ENCODE measurements at regions not wholly inside any gene's neighbourhood (a gene's known extent, or its start where the extent isn't known, plus 50 kb on each side); places are given as distances from the start of the nearest gene placed in this dataset.

DNA sequence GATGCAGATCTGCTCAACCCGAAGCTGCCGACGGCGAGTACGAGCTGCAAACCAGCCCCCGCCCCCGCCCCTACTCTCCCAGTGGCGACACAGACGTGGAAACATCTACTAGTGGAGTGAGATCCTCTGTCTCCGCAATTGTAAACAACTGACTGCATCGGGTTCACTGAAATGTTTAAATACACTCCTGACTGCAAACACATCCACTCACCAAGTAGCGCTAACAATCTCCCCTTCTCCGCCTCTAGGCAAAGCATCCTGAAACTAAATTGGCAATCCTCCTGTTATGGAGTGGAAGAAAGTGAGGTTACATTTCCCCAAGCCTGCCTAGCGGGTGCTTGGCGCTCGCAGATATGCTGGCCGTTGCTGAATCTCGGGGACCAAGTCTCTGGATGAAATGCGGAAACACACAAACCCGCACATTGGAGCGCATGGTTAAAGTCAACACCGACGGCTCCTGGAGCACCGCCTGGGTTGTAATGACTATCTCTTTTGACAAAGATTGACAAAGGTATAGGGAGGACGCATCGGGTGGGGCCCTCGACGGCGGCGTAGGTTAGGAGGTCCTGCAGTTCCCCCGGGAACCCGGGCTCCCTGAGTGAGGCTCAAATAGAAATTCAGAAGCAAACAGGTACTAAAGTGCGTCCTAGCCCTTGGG is 117.0 kb upstream of the TEX13C start:
- H3K36me3 ChIP-seq (replicated peaks in 1 of 2; ENCODE audit: control insufficient read depth in 1 of 2, insufficient read depth in 2 of 2, low read length in 2 of 2) = no peaks in the 10 kb centered on the region
- 20% methylated on average over 11 of the region's 33 CpGs for WGBS (ENCODE audit: low lambda C conversion rate)
- ChIA-PET CTCF (ENCODE audit: low intra/inter-chr PET ratio, low total read pairs) (no interaction called here), POLR2A (no interaction called here)
- H3K79me2 ChIP-seq (ENCODE audit: insufficient read depth, low read length) = no peaks in the 10 kb centered on the region
- BruUV-seq (replicated peaks) = no TSS peak
- in situ Hi-C loops (cut with HindIII; ENCODE audit: extremely low pct_ligation_motif_present, low pct_unique_long_range_greater_than_20kb) (no loop called here), intact Hi-C loops (cut with micrococcal nuclease; ENCODE audit: unreplicated experiment) (no loop called here)
- no peak overlapping the region for H2AFZ ChIP-seq (ENCODE audit: low read length)
- TF ChIP-seq REPIN1 (CRISPR knock-in tag; IDR thresholded peaks at IDR 0.05; ENCODE audit: borderline replicate concordance, low read depth) (no peak), ZNF557 (CRISPR knock-in tag; IDR thresholded peaks at IDR 0.05) (no peak), TBX3 (IDR thresholded peaks at IDR 0.05; ENCODE audit: borderline replicate concordance) (no peak), ZMYM3 (CRISPR knock-in tag; IDR thresholded peaks at IDR 0.05) (no peak), ZNF616 (CRISPR knock-in tag; IDR thresholded peaks at IDR 0.05; ENCODE audit: low read depth) (no peak), ZNF326 (CRISPR knock-in tag; IDR thresholded peaks at IDR 0.05; ENCODE audit: borderline replicate concordance) (no peak), ZBTB20 (CRISPR knock-in tag; IDR thresholded peaks at IDR 0.05; ENCODE audit: borderline replicate concordance, low read depth) (no peak)
- TF ChIP-seq, protein P1, sequence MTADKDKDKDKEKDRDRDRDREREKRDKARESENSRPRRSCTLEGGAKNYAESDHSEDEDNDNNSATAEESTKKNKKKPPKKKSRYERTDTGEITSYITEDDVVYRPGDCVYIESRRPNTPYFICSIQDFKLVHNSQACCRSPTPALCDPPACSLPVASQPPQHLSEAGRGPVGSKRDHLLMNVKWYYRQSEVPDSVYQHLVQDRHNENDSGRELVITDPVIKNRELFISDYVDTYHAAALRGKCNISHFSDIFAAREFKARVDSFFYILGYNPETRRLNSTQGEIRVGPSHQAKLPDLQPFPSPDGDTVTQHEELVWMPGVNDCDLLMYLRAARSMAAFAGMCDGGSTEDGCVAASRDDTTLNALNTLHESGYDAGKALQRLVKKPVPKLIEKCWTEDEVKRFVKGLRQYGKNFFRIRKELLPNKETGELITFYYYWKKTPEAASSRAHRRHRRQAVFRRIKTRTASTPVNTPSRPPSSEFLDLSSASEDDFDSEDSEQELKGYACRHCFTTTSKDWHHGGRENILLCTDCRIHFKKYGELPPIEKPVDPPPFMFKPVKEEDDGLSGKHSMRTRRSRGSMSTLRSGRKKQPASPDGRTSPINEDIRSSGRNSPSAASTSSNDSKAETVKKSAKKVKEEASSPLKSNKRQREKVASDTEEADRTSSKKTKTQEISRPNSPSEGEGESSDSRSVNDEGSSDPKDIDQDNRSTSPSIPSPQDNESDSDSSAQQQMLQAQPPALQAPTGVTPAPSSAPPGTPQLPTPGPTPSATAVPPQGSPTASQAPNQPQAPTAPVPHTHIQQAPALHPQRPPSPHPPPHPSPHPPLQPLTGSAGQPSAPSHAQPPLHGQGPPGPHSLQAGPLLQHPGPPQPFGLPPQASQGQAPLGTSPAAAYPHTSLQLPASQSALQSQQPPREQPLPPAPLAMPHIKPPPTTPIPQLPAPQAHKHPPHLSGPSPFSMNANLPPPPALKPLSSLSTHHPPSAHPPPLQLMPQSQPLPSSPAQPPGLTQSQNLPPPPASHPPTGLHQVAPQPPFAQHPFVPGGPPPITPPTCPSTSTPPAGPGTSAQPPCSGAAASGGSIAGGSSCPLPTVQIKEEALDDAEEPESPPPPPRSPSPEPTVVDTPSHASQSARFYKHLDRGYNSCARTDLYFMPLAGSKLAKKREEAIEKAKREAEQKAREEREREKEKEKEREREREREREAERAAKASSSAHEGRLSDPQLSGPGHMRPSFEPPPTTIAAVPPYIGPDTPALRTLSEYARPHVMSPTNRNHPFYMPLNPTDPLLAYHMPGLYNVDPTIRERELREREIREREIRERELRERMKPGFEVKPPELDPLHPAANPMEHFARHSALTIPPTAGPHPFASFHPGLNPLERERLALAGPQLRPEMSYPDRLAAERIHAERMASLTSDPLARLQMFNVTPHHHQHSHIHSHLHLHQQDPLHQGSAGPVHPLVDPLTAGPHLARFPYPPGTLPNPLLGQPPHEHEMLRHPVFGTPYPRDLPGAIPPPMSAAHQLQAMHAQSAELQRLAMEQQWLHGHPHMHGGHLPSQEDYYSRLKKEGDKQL (CRISPR knock-in tag; IDR thresholded peaks at IDR 0.05; ENCODE audit: low read depth) = no peak
- TF ChIP-seq, protein P2, sequence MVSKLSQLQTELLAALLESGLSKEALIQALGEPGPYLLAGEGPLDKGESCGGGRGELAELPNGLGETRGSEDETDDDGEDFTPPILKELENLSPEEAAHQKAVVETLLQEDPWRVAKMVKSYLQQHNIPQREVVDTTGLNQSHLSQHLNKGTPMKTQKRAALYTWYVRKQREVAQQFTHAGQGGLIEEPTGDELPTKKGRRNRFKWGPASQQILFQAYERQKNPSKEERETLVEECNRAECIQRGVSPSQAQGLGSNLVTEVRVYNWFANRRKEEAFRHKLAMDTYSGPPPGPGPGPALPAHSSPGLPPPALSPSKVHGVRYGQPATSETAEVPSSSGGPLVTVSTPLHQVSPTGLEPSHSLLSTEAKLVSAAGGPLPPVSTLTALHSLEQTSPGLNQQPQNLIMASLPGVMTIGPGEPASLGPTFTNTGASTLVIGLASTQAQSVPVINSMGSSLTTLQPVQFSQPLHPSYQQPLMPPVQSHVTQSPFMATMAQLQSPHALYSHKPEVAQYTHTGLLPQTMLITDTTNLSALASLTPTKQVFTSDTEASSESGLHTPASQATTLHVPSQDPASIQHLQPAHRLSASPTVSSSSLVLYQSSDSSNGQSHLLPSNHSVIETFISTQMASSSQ (IDR thresholded peaks at IDR 0.05; ENCODE audit: low read depth) = no peak
- TF ChIP-seq, protein P2 (CRISPR knock-in tag; IDR thresholded peaks at IDR 0.05; ENCODE audit: borderline replicate concordance) = no peak
- H3K4me2 ChIP-seq (ENCODE audit: low read depth, low read length) = no peak overlapping the region
- H3K9ac ChIP-seq (ENCODE audit: insufficient read depth, low read depth, low read length) = no peak overlapping the region
- DNase-seq (ENCODE audit: low spot score) (no peak), ATAC-seq (no peak), FAIRE-seq (no peak)
- peaks cover 0 to 4% of the 10 kb centered on the region in 2 experiments; a peak in 2 of 5 replicates for H3K27me3 ChIP-seq (ENCODE audit: control insufficient read depth in 1 of 2, insufficient read depth in 2 of 2, low read length in 2 of 2)
- no peaks in the 10 kb centered on the region for H4K20me1 ChIP-seq (ENCODE audit: insufficient read depth, low read length)
- H3K4me1 ChIP-seq (ENCODE audit: insufficient read depth, low read length) = no peaks in the 10 kb centered on the region
- no peaks in the 10 kb centered on the region for H3K9me3 ChIP-seq (ENCODE audit: low read length)
- H3K27ac ChIP-seq (ENCODE audit: extremely low read length, insufficient read depth, low read length) = no peak overlapping the region
- H3K4me3 ChIP-seq (replicated peaks in 1 of 3; ENCODE audit: insufficient read depth in 1 of 3, low read depth in 2 of 3, low read length in 3 of 3) = no peak overlapping the region
